GM19452 (cell line): ENCODE measurements at regions not wholly inside any gene's neighbourhood (a gene's known extent, or its start where the extent isn't known, plus 50 kb on each side); places are given as distances from the start of the nearest gene placed in this dataset.
"Not testable (repeated sequence)": the region's sequence is repeated elsewhere in the genome, so short reads cannot be mapped to it uniquely, and the experiment has no call there.

ENCODE experiments used
- ATAC-seq: cut with Tn5 transposase; IDR thresholded peaks from one replicate; pipeline ENCODE4 v1.9.1; 2021; ENCODE audit not compliant: unreplicated experiment

DNA sequence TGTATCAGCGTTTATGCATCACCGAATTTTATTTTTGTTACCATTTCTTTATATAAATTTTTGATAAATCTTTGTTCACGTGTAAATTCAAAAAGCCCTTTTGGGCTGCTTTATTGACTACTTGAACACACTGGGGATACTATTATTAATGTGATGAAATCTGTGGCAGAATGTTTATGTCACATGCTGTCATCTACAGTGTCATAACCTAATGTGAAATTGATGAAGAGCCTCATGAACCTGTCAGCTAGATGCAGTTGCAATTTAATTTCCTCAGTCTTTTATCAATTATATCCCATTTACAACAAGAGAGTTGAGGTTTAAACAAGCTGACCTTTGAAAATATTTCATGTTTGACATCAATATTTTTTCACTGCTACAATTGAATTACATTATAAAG is 1100.4 kb upstream of the COX7C start:
- no peak for ATAC-seq

GRCh38 chr5:85533341-85534047 is 1084.2 kb upstream of the COX7C start:
- ATAC-seq = no peak

GRCh38 chr5:85538362-85538761 is 1079.4 kb upstream of the COX7C start:
- ATAC-seq = no peak

- no peak for ATAC-seq
Observed at GRCh38 chr5:85545129-85545528, 1072.6 kb upstream of the COX7C start.

- ATAC-seq = no peak
Observed at GRCh38 chr5:85549229-85549628, 1068.5 kb upstream of the COX7C start.

DNA sequence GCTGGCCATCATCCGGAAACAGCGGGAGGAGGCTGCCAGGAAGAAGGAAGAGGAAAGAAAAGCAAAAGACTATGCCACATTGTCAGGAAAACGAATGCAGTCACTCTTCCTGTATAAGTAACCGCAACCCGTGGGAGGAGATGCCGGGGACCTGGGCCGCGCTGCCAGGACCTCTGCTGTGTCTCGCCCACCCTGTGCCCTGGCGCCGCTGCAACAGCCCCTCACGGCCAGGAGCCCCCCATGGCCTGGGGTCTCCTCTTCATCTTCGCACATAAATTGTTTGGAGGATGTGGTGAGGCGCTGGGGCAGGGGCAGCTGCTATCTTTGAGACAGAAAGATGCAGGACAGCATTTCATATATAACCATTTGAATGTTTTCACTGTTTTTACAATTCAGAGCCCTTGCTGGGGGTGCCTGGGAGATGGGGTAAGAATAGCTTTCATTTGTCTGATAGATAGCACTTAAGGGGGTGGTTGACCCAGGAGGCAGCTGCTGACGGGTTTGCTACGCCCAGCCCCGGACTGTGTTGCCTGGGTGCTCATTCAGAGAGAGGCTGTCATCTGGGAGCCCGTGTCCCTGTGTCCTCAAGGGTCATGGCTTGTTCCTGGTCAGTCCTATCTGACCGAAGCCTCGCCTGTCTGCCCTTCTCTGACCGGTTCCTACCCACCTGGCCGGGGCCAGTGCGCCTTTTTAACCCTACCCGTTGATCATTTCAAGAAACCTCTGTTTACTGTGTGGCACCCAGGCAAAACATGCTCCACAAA is 1067.7 kb upstream of the COX7C start:
- no peak for ATAC-seq

DNA sequence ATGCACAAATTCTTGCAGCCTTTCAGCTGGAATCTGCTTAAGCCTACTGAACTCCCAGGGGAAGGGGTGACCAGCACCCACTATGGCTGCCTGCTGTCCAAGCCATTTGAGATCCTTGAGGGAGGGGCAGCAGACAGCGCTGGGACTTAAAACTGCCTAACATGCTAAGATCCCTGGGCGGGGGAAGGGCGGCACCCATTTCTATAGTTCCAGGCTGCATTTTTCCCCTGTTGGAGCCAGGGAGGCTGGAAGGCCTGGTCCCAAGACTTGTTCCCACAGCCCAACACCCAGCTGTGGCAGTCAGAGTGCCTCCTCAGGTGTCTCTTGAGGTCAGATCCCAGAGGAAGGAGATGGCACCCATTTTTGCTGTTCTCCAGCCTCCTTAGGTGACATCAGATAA is 1061.3 kb upstream of the COX7C start:
- no peak for ATAC-seq

GRCh38 chr5:85576666-85577065 is 1041.1 kb upstream of the COX7C start:
- no peak for ATAC-seq

DNA sequence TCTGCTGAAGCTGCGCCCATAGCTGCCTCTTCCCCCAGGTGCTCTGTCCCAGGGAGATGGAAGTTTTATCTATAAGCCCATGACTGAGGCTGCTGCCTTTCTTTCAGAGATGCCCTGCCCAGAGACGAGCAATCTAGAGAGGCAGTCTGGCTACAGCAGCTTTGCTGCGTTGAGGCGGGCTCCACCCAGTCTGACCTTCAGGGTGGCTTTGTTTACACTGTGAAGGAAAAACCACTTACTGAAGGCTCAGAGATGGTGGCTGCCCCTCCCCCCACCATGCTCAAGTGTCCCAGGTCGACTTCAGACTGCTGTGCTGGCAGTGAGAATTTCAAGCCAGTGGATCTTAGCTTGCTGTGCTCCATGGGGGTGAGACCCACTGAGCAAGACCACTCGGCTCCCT is 1029.9 kb upstream of the COX7C start:
- not testable (repeated sequence) for ATAC-seq

DNA sequence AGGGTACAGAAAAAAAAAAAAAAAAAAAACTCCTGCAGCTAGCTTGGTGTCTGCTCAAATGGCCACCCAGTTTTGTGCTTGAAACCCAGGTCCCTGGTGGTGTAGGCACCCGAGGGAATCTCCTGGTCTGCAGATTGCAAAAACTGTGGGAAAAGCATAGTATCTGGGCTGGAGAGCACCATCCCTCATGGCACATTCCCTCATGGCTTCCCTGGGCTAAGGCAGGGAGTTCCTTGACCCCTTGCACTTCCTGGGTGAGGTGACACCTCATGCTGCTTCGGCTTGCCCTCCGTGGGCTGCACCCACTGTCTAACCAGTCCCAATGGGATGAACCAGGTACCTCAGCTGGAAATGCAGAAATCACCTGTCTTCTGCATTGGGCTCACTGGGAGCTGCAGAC is 1029.5 kb upstream of the COX7C start:
- ATAC-seq = not testable (repeated sequence)

DNA sequence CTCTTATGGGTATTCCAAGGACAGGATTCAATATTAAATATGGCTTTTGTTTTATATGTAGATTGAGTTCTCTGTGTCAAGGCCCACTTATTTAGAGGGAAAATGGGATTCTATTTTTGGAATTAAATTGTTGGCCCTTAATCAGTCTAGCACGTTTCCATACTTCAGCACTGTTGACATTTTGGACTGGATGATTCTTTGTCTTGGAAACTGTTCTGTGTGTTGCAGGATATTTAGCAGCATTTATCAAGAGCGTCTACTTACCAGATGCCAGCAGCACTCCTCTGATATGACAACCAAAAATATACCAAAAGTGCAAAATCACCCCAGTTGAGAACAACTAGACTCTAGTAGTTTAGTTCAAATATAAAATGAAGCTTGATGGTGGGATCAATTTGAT is 1027.0 kb upstream of the COX7C start:
- ATAC-seq = no peak

DNA sequence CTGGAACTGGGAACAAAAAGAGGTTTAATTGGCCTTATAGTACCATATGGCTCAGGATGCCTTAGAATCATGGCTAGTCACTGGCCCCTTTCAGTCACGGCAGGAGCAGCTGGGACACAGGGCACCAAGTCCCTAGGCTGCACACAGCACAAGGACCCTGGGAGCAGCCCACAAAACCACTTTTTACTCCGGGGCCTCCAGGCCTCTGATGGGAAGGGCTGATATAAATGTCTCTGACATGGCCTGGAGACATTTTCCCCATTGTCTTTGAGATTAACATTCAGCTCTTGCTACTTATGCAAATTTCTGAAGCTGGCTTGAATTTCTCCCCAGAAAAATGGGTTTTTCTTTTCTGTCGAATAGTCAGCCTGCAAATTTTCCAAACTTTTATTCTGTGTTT is 1026.4 kb upstream of the COX7C start:
- no peak for ATAC-seq

- no peak for ATAC-seq
Observed at GRCh38 chr5:85602843-85603242, 1014.9 kb upstream of the COX7C start.

DNA sequence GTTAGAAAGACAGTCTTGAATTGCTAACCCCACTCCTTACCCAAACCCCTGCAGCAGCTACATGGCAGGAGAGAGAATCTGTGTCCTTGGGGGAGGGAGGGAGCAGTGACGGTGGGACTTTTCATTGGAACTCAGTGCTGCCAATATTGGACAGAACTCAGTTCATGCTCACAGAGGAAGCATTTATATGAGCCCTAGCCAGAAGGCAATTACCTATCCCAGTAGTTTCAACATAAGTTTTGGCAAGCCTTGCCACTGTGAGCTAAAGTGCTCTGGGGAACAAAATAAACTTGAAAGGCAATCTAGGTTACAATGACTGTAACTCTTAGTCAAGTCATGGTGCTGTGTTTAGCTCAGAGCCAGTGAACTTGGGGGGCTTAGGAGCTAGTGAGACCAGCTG is 1013.4 kb upstream of the COX7C start:
- no peak for ATAC-seq

GRCh38 chr5:85604786-85605185 is 1013.0 kb upstream of the COX7C start:
- no peak for ATAC-seq

GRCh38 chr5:85605381-85605780 is 1012.4 kb upstream of the COX7C start:
- ATAC-seq = no peak

DNA sequence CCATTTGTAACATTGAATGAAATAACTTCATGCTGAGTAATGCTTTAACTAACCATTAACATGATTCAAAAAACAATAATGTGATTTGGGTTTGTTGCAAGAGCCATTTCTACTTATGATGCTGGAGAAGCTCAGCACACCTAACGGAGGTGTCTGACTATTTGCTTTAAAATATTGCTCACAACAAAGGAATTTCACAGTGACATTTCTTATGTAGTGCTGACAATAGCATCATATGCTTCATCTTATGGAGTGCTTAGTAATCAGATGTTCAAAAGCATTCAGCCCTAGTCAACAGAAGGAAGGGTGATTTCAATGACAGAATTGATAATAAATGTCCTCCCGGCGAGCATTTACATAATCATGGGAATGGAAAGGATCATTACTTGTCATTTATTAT is 1003.3 kb upstream of the COX7C start:
- ATAC-seq = no peak

DNA sequence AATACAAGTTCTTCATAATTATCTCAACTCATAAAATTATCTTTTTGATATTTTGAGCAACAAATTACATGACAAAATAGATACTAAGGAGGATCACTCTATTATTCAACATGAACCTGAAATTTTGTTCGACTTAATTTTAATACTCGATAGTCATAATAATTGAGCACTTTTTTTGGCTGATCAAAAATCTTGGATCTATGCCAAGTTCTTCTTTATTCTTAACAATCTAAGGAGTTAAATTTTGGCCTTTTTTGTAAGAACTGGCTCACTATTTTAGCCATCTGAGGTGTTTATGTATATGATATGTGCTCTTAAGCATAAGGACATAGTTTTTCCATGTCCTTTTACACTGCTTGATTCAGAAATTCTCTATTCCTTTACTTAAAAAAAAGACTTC is 996.1 kb upstream of the COX7C start:
- ATAC-seq = no peak

DNA sequence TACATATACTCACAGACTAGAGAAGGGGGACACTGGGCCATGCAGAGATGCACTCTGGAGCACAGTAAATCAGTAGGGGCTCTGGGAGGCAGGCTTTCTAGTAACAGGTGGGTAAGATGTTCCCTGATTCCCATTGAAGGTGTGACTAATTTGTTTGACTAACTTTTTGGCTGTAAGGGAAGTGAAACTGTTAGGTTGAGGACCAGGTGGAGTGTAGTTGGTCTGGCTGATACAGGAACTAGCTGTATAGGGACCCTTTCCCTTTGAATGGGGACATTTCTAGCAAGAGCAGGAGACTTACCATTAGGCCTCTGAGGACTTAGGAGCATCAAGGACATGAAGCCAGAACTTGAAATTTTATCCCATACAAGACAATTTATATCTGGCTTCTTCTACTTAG is 989.6 kb upstream of the COX7C start:
- no peak for ATAC-seq

GRCh38 chr5:85638495-85639125 is 979.1 kb upstream of the COX7C start:
- not testable (repeated sequence) for ATAC-seq

- ATAC-seq = no peak
Observed at GRCh38 chr5:85646036-85646435, 971.7 kb upstream of the COX7C start.

DNA sequence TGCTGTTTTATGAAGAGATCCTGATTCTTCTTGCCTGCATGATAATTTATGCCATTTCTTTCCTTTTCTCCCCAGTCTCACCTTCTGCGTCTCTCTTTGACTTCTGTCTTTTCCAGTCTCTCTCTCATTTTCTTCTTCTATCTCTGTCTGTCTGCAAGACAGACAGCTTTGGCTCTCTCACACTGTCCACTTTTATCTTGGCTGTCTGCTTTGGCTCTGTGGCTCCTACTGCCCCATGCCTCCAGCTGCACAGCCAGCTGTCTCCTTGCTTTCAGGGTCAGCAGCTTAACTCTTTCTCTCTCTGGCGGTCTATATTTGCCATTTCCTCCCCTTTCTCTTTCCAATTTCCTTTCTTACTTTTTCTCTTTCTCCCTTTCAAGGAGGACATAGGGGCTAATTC is 971.1 kb upstream of the COX7C start:
- no peak for ATAC-seq
